ENCODE measurements at regions not wholly inside any gene's neighbourhood (a gene's known extent, or its start where the extent isn't known, plus 50 kb on each side); places are given as distances from the start of the nearest gene placed in this dataset.

GRCh38 chr7:153935095-153935494 lies 117.1 kb upstream of the DPP6 start:
- no peak for DNase-seq (ENCODE audit: low spot score)
- no peak overlapping the region for H3K27ac ChIP-seq (ENCODE audit: low read depth, low read length, poor library complexity, severe bottlenecking)
- H3K27me3 ChIP-seq (replicated peaks; ENCODE audit: insufficient read depth, low read depth, low read length, poor library complexity): no peaks in the 10 kb centered on the region
- H3K4me3 ChIP-seq (ENCODE audit: low read depth, low read length, poor library complexity, severe bottlenecking): no peak overlapping the region
- intact Hi-C loops (cut with micrococcal nuclease; ENCODE audit: unreplicated experiment): no loop called here
- H3K9me3 ChIP-seq (ENCODE audit: low read depth, low read length, poor library complexity, severe bottlenecking): peaks cover 4% of the 10 kb centered on the region
- H3K36me3 ChIP-seq (ENCODE audit: insufficient read depth, low read length, poor library complexity, severe bottlenecking): no peaks in the 10 kb centered on the region
- no peak for TF ChIP-seq CTCF (conservative IDR thresholded peaks at IDR 0.05; ENCODE audit: low read depth, low read length)
- TF ChIP-seq EZH2 (IDR thresholded peaks at IDR 0.05; ENCODE audit: borderline replicate concordance, low read depth, low read length, poor library complexity, severe bottlenecking): no peak
- BruUV-seq (replicated peaks): no TSS peak
- CTCF ChIA-PET: no interaction called here
- no peaks in the 10 kb centered on the region for H3K4me1 ChIP-seq (ENCODE audit: insufficient read depth, low read length, poor library complexity, severe bottlenecking)
- POLR2A ChIA-PET (ENCODE audit: low non-redundant PET): no interaction called here

GRCh38 chr7:153938451-153938850 lies 113.7 kb upstream of the DPP6 start:
- no TSS peak for BruUV-seq (replicated peaks)
- H3K36me3 ChIP-seq (ENCODE audit: insufficient read depth, low read length, poor library complexity, severe bottlenecking): no peaks in the 10 kb centered on the region
- H3K27ac ChIP-seq (ENCODE audit: low read depth, low read length, poor library complexity, severe bottlenecking): no peak overlapping the region
- no peak for TF ChIP-seq CTCF (conservative IDR thresholded peaks at IDR 0.05; ENCODE audit: low read depth, low read length)
- TF ChIP-seq EZH2 (IDR thresholded peaks at IDR 0.05; ENCODE audit: borderline replicate concordance, low read depth, low read length, poor library complexity, severe bottlenecking): no peak
- ChIA-PET CTCF (no interaction called here), POLR2A (ENCODE audit: low non-redundant PET) (no interaction called here)
- peaks cover 5% of the 10 kb centered on the region for H3K27me3 ChIP-seq (replicated peaks; ENCODE audit: insufficient read depth, low read depth, low read length, poor library complexity)
- H3K4me3 ChIP-seq (ENCODE audit: low read depth, low read length, poor library complexity, severe bottlenecking): no peak overlapping the region
- H3K9me3 ChIP-seq (ENCODE audit: low read depth, low read length, poor library complexity, severe bottlenecking): peaks cover 4% of the 10 kb centered on the region
- intact Hi-C loops (cut with micrococcal nuclease; ENCODE audit: unreplicated experiment): no loop called here
- DNase-seq (ENCODE audit: low spot score): no peak
- H3K4me1 ChIP-seq (ENCODE audit: insufficient read depth, low read length, poor library complexity, severe bottlenecking): no peaks in the 10 kb centered on the region

- Histone ChIP-seq H3K27me3 (replicated peaks; ENCODE audit: insufficient read depth, low read depth, low read length, poor library complexity) (peaks cover 5% of the 10 kb centered on the region), H3K36me3 (ENCODE audit: insufficient read depth, low read length, poor library complexity, severe bottlenecking) (no peaks in the 10 kb centered on the region), H3K4me3 (ENCODE audit: low read depth, low read length, poor library complexity, severe bottlenecking) (no peak overlapping the region), H3K4me1 (ENCODE audit: insufficient read depth, low read length, poor library complexity, severe bottlenecking) (no peaks in the 10 kb centered on the region), H3K9me3 (ENCODE audit: low read depth, low read length, poor library complexity, severe bottlenecking) (peaks cover 4% of the 10 kb centered on the region), H3K27ac (ENCODE audit: low read depth, low read length, poor library complexity, severe bottlenecking) (no peak overlapping the region)
- BruUV-seq (replicated peaks): no TSS peak
- TF ChIP-seq EZH2 (IDR thresholded peaks at IDR 0.05; ENCODE audit: borderline replicate concordance, low read depth, low read length, poor library complexity, severe bottlenecking) (no peak), CTCF (conservative IDR thresholded peaks at IDR 0.05; ENCODE audit: low read depth, low read length) (no peak)
- POLR2A ChIA-PET (ENCODE audit: low non-redundant PET): no interaction called here
- no peak for DNase-seq (ENCODE audit: low spot score)
- CTCF ChIA-PET: no interaction called here
- intact Hi-C loops (cut with micrococcal nuclease; ENCODE audit: unreplicated experiment): no loop called here
Observed at GRCh38 chr7:153939177-153939576, 113.0 kb upstream of the DPP6 start.

All from A673 (cell line).